GM18502 (cell line): ENCODE measurements at regions not wholly inside any gene's neighbourhood (a gene's known extent, or its start where the extent isn't known, plus 50 kb on each side); places are given as distances from the start of the nearest gene placed in this dataset.

Experiments used
- ATAC-seq: cut with Tn5 transposase; IDR thresholded peaks from one replicate; pipeline ENCODE4 v1.9.1; 2021; ENCODE audit warnings: mild to moderate bottlenecking; ENCODE audit not compliant: unreplicated experiment, poor library complexity

- ATAC-seq, result no peak
These were observed 121.4 kb upstream of the MLN start for GRCh38 chr6:33925210-33925609.

- no peak for ATAC-seq
These were observed 120.9 kb upstream of the MLN start for GRCh38 chr6:33924681-33925080.

- no peak for ATAC-seq
These were observed 120.2 kb upstream of the MLN start for GRCh38 chr6:33923857-33924514.

- no peak for ATAC-seq
These were observed 117.9 kb upstream of the MLN start for GRCh38 chr6:33921745-33922144.

GRCh38 chr6:33918175-33918695 lies 114.4 kb upstream of the MLN start:
- ATAC-seq, result no peak

GRCh38 chr6:33915134-33915533 lies 111.3 kb upstream of the MLN start:
- ATAC-seq, result no peak

GRCh38 chr6:33914645-33915044 lies 110.8 kb upstream of the MLN start:
- no peak for ATAC-seq

GRCh38 chr6:33912195-33912594 lies 108.4 kb upstream of the MLN start:
- ATAC-seq, result no peak

- no peak for ATAC-seq
These were observed 107.7 kb upstream of the MLN start for GRCh38 chr6:33911488-33911887.

- ATAC-seq, result no peak
These were observed 106.8 kb upstream of the MLN start for GRCh38 chr6:33910594-33910993.

GRCh38 chr6:33909737-33910136 lies 105.9 kb upstream of the MLN start:
- no peak for ATAC-seq

GRCh38 chr6:33908025-33908424 lies 104.2 kb upstream of the MLN start:
- ATAC-seq, result no peak

- ATAC-seq, result no peak
These were observed 103.4 kb upstream of the MLN start for GRCh38 chr6:33907227-33907626.

GRCh38 chr6:33906439-33906838 lies 102.6 kb upstream of the MLN start:
- no peak for ATAC-seq

GRCh38 chr6:33905071-33905609 lies 101.3 kb upstream of the MLN start:
- no peak for ATAC-seq

- ATAC-seq, result no peak
These were observed 100.9 kb upstream of the MLN start for GRCh38 chr6:33904747-33905065.

GRCh38 chr6:33904050-33904746 lies 100.4 kb upstream of the MLN start:
- ATAC-seq, result peak; percentile 58

GRCh38 chr6:33903579-33903978 lies 99.8 kb upstream of the MLN start:
- ATAC-seq, result no peak

GRCh38 chr6:33902457-33902853 lies 98.7 kb upstream of the MLN start:
- no peak for ATAC-seq

GRCh38 chr6:33901822-33902456 lies 98.1 kb upstream of the MLN start:
- ATAC-seq, result no peak

- no peak for ATAC-seq
These were observed 95.0 kb upstream of the MLN start for GRCh38 chr6:33898771-33899170.
